ENCODE measurements at regions not wholly inside any gene's neighbourhood (a gene's known extent, or its start where the extent isn't known, plus 50 kb on each side); places are given as distances from the start of the nearest gene placed in this dataset.

- TF ChIP-seq ZNF274 (IDR thresholded peaks at IDR 0.05; ENCODE audit: low read depth, low read length) = no peak
- TF ChIP-seq SUZ12 (IDR thresholded peaks at IDR 0.05; ENCODE audit: extremely low read depth, insufficient read depth, insufficient read length) = no peak
Measured at GRCh38 chr14:100471441-100472093, 115.7 kb downstream of the BEGAIN start.

Data from NT2/D1 (cell line).